GM23338 (cell line): ENCODE measurements at regions not wholly inside any gene's neighbourhood (a gene's known extent, or its start where the extent isn't known, plus 50 kb on each side); places are given as distances from the start of the nearest gene placed in this dataset.
A peak's percentile ranks its signal among the peaks of the same experiment; 100 is the strongest.

Source experiments
- ATAC-seq: fragments of 200-7000 bp; cut with Tn5 transposase; 3 replicates; pipeline ENCODE4 v1.9.1; 2020
- DNase-seq: peaks from one replicate; pipeline ENCODE4 v3.0.0-alpha.2; 2015; ENCODE audit warnings: low spot score
- H2AFZ ChIP-seq: fragments of 200-600 bp; sonication (generic); 2 replicates; pipeline ENCODE4 v1.8.0; 2016; ENCODE audit warnings: antibody characterized with exemption, mild to moderate bottlenecking, moderate library complexity
- H3F3A ChIP-seq: fragments of 200-600 bp; sonication (generic); replicated peaks from 2 replicates; pipeline ENCODE4 v1.8.0; 2017; ENCODE audit warnings: antibody characterized with exemption, mixed run types, low read depth
- H3K27ac ChIP-seq: fragments of 200-600 bp; sonication (generic); 2 replicates; pipeline ENCODE4 v1.6.1; 2016; ENCODE audit warnings: low read depth
- H3K27me3 ChIP-seq: fragments of 200-600 bp; sonication (generic); 2 replicates; pipeline ENCODE4 v1.8.0; 2016; ENCODE audit warnings: mild to moderate bottlenecking, mixed run types, moderate library complexity; ENCODE audit not compliant: insufficient read depth
- H3K36me3 ChIP-seq: fragments of 200-600 bp; sonication (generic); 2 replicates; pipeline ENCODE4 v1.8.0; 2016; ENCODE audit warnings: mild to moderate bottlenecking; ENCODE audit not compliant: insufficient read depth
- H3K4me1 ChIP-seq: fragments of 200-600 bp; sonication (generic); 2 replicates; pipeline ENCODE4 v1.8.0; 2016; ENCODE audit warnings: mild to moderate bottlenecking, moderate library complexity; ENCODE audit not compliant: insufficient read depth
- H3K4me2 ChIP-seq: fragments of 200-600 bp; sonication (generic); 2 replicates; pipeline ENCODE4 v1.7.1; 2017; ENCODE audit warnings: mixed run types
- H3K4me3 ChIP-seq: fragments of 200-600 bp; sonication (generic); 2 replicates; pipeline ENCODE4 v1.6.1; 2016; ENCODE audit warnings: mixed run types
- H3K79me2 ChIP-seq: fragments of 200-600 bp; sonication (generic); replicated peaks from 2 replicates; pipeline ENCODE4 v1.8.0; 2017; ENCODE audit warnings: mild to moderate bottlenecking; ENCODE audit not compliant: insufficient read depth
- H3K9me2 ChIP-seq: fragments of 200-600 bp; sonication (generic); 2 replicates; pipeline ENCODE4 v1.8.0; 2017; ENCODE audit not compliant: insufficient read depth
- H4K20me1 ChIP-seq: fragments of 200-600 bp; sonication (generic); replicated peaks from 2 replicates; pipeline ENCODE4 v1.8.0; 2017; ENCODE audit warnings: mild to moderate bottlenecking; ENCODE audit not compliant: insufficient read depth
- H3K27ac Mint-ChIP-seq: 2 replicates; pipeline ENCODE4 v1.8.0; 2020; ENCODE audit warnings: inconsistent platforms, mild to moderate bottlenecking, moderate library complexity, mixed read lengths
- H3K27me3 Mint-ChIP-seq: 3 replicates; pipeline ENCODE4 v1.8.0; 2022; ENCODE audit warnings: low read depth, mild to moderate bottlenecking, moderate library complexity, mixed read lengths, inconsistent platforms; ENCODE audit not compliant: insufficient read depth, poor library complexity
- H3K36me3 Mint-ChIP-seq: 3 replicates; pipeline ENCODE4 v1.8.0; 2021; ENCODE audit warnings: low read depth, mild to moderate bottlenecking, inconsistent platforms, moderate library complexity, mixed read lengths
- H3K4me1 Mint-ChIP-seq: 3 replicates; pipeline ENCODE4 v1.8.0; 2020; ENCODE audit warnings: mild to moderate bottlenecking, inconsistent platforms, mixed read lengths
- H3K4me3 Mint-ChIP-seq: 3 replicates; pipeline ENCODE4 v1.8.0; 2021; ENCODE audit warnings: moderate library complexity, mild to moderate bottlenecking, inconsistent platforms, mixed read lengths
- H3K9me3 Mint-ChIP-seq: 3 replicates; pipeline ENCODE4 v1.8.0; 2020; ENCODE audit warnings: moderate library complexity, mild to moderate bottlenecking, inconsistent platforms, mixed read lengths
- CREB1 ChIP-seq: fragments of 250-450 bp; sonication (Bioruptor Pico); IDR thresholded peaks from 2 replicates; pipeline ENCODE4 v1.5.0; 2020; ENCODE audit warnings: low read depth, mild to moderate bottlenecking, moderate library complexity
- ETS1 ChIP-seq: IDR thresholded peaks from 2 replicates; pipeline ENCODE4 v1.6.1; 2016; ENCODE audit warnings: antibody characterized with exemption
- EZH2 ChIP-seq: fragments of 200-600 bp; sonication (generic); IDR thresholded peaks from one replicate; pipeline ENCODE4 v1.8.0; 2017; ENCODE audit warnings: antibody characterized with exemption, mild to moderate bottlenecking, low read depth; ENCODE audit not compliant: unreplicated experiment
- EZH2phosphoT487 ChIP-seq: fragments of 200-600 bp; sonication (generic); IDR thresholded peaks from one replicate; pipeline ENCODE4 v1.8.1; 2018; ENCODE audit warnings: antibody characterized with exemption; ENCODE audit not compliant: unreplicated experiment
- JUNB ChIP-seq: IDR thresholded peaks from one replicate; pipeline ENCODE4 v1.6.1; 2016; ENCODE audit warnings: antibody characterized with exemption; ENCODE audit not compliant: unreplicated experiment
- NANOG ChIP-seq: IDR thresholded peaks from 2 replicates; pipeline ENCODE4 v1.6.1; 2016; ENCODE audit warnings: antibody characterized with exemption, borderline replicate concordance
- POLR2AphosphoS5 ChIP-seq: IDR thresholded peaks from 2 replicates; pipeline ENCODE4 v1.6.1; 2016; ENCODE audit warnings: antibody characterized with exemption, low read depth
- STAT1 ChIP-seq: IDR thresholded peaks from one replicate; pipeline ENCODE4 v1.6.1; 2016; ENCODE audit warnings: antibody characterized with exemption; ENCODE audit not compliant: unreplicated experiment
- ZNF114 ChIP-seq: fragments of 250-450 bp; sonication (Bioruptor Pico); IDR thresholded peaks from 2 replicates; pipeline ENCODE4 v1.5.0; 2020; ENCODE audit warnings: mild to moderate bottlenecking, moderate library complexity
- ZNF331 ChIP-seq: fragments of 250-450 bp; sonication (Bioruptor Pico); IDR thresholded peaks from 2 replicates; pipeline ENCODE4 v1.5.0; 2020; ENCODE audit warnings: low read depth, mild to moderate bottlenecking, moderate library complexity
- TF ChIP-seq, protein P1 (sequence below): fragments of 250-450 bp; sonication (Bioruptor Pico); IDR thresholded peaks from 2 replicates; pipeline ENCODE4 v1.5.0; 2020; ENCODE audit warnings: mild to moderate bottlenecking, moderate library complexity
- TF ChIP-seq, protein P2 (sequence below), 2 experiments: fragments of 200-600 bp in 1 of 2; sonication (generic) in 1 of 2; conservative IDR thresholded peaks; 2 replicates each; pipeline versions ENCODE4 v1.5.1 to v1.6.1; 2016 to 2017; ENCODE audit warnings: antibody characterized with exemption in 2 of 2, low read depth in 2 of 2, mild to moderate bottlenecking in 2 of 2, moderate library complexity in 1 of 2
- TF ChIP-seq, protein P3 (sequence below): IDR thresholded peaks from one replicate; pipeline ENCODE4 v1.6.1; 2018; ENCODE audit warnings: antibody characterized with exemption; ENCODE audit not compliant: unreplicated experiment

DNA sequence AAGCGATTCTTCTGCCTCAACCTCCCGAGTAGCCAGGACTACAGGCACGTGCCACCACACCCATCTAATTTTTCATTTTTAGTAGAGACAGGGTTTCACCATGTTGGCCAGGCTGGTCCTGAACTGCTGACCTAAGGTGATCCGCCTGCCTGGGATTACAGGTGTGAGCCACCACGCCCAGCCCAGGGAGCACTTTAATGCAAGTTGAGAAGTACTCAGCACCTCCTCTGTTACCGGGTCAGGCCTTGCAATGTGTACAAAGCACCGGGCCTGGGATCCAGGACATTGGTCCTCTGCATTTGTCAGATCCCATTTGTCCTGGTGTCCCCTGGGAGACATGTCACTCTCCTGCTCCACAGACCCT lies 143.6 kb downstream of the TOMM20 start:
- no peaks in the 10 kb centered on the region for H4K20me1 ChIP-seq
- no peaks in the 10 kb centered on the region for H3K9me2 ChIP-seq
- H3K27me3 Mint-ChIP-seq: peaks cover 6% of the 10 kb centered on the region
- TF ChIP-seq CREB1 (CRISPR knock-in tag) (no peak), EZH2 (no peak), POLR2AphosphoS5 (no peak), JUNB (no peak), ZNF114 (CRISPR knock-in tag) (no peak), ETS1 (no peak), STAT1 (no peak), ZNF331 (no peak), EZH2phosphoT487 (no peak), NANOG (no peak)
- TF ChIP-seq, protein P1, sequence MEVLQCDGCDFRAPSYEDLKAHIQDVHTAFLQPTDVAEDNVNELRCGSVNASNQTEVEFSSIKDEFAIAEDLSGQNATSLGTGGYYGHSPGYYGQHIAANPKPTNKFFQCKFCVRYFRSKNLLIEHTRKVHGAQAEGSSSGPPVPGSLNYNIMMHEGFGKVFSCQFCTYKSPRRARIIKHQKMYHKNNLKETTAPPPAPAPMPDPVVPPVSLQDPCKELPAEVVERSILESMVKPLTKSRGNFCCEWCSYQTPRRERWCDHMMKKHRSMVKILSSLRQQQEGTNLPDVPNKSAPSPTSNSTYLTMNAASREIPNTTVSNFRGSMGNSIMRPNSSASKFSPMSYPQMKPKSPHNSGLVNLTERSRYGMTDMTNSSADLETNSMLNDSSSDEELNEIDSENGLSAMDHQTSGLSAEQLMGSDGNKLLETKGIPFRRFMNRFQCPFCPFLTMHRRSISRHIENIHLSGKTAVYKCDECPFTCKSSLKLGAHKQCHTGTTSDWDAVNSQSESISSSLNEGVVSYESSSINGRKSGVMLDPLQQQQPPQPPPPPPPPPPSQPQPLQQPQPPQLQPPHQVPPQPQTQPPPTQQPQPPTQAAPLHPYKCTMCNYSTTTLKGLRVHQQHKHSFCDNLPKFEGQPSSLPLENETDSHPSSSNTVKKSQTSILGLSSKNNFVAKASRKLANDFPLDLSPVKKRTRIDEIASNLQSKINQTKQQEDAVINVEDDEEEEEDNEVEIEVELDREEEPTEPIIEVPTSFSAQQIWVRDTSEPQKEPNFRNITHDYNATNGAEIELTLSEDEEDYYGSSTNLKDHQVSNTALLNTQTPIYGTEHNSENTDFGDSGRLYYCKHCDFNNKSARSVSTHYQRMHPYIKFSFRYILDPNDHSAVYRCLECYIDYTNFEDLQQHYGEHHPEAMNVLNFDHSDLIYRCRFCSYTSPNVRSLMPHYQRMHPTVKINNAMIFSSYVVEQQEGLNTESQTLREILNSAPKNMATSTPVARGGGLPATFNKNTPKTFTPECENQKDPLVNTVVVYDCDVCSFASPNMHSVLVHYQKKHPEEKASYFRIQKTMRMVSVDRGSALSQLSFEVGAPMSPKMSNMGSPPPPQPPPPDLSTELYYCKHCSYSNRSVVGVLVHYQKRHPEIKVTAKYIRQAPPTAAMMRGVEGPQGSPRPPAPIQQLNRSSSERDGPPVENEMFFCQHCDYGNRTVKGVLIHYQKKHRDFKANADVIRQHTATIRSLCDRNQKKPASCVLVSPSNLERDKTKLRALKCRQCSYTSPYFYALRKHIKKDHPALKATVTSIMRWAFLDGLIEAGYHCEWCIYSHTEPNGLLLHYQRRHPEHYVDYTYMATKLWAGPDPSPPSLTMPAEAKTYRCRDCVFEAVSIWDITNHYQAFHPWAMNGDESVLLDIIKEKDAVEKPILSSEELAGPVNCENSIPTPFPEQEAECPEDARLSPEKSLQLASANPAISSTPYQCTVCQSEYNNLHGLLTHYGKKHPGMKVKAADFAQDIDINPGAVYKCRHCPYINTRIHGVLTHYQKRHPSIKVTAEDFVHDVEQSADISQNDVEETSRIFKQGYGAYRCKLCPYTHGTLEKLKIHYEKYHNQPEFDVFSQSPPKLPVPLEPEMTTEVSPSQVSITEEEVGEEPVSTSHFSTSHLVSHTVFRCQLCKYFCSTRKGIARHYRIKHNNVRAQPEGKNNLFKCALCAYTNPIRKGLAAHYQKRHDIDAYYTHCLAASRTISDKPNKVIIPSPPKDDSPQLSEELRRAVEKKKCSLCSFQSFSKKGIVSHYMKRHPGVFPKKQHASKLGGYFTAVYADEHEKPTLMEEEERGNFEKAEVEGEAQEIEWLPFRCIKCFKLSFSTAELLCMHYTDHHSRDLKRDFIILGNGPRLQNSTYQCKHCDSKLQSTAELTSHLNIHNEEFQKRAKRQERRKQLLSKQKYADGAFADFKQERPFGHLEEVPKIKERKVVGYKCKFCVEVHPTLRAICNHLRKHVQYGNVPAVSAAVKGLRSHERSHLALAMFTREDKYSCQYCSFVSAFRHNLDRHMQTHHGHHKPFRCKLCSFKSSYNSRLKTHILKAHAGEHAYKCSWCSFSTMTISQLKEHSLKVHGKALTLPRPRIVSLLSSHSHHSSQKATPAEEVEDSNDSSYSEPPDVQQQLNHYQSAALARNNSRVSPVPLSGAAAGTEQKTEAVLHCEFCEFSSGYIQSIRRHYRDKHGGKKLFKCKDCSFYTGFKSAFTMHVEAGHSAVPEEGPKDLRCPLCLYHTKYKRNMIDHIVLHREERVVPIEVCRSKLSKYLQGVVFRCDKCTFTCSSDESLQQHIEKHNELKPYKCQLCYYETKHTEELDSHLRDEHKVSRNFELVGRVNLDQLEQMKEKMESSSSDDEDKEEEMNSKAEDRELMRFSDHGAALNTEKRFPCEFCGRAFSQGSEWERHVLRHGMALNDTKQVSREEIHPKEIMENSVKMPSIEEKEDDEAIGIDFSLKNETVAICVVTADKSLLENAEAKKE: no peak
- TF ChIP-seq, protein P2, sequence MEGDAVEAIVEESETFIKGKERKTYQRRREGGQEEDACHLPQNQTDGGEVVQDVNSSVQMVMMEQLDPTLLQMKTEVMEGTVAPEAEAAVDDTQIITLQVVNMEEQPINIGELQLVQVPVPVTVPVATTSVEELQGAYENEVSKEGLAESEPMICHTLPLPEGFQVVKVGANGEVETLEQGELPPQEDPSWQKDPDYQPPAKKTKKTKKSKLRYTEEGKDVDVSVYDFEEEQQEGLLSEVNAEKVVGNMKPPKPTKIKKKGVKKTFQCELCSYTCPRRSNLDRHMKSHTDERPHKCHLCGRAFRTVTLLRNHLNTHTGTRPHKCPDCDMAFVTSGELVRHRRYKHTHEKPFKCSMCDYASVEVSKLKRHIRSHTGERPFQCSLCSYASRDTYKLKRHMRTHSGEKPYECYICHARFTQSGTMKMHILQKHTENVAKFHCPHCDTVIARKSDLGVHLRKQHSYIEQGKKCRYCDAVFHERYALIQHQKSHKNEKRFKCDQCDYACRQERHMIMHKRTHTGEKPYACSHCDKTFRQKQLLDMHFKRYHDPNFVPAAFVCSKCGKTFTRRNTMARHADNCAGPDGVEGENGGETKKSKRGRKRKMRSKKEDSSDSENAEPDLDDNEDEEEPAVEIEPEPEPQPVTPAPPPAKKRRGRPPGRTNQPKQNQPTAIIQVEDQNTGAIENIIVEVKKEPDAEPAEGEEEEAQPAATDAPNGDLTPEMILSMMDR (conservative IDR thresholded peaks at IDR 0.05; ENCODE audit: low read depth in 2 of 2): no peak
- TF ChIP-seq, protein P3, sequence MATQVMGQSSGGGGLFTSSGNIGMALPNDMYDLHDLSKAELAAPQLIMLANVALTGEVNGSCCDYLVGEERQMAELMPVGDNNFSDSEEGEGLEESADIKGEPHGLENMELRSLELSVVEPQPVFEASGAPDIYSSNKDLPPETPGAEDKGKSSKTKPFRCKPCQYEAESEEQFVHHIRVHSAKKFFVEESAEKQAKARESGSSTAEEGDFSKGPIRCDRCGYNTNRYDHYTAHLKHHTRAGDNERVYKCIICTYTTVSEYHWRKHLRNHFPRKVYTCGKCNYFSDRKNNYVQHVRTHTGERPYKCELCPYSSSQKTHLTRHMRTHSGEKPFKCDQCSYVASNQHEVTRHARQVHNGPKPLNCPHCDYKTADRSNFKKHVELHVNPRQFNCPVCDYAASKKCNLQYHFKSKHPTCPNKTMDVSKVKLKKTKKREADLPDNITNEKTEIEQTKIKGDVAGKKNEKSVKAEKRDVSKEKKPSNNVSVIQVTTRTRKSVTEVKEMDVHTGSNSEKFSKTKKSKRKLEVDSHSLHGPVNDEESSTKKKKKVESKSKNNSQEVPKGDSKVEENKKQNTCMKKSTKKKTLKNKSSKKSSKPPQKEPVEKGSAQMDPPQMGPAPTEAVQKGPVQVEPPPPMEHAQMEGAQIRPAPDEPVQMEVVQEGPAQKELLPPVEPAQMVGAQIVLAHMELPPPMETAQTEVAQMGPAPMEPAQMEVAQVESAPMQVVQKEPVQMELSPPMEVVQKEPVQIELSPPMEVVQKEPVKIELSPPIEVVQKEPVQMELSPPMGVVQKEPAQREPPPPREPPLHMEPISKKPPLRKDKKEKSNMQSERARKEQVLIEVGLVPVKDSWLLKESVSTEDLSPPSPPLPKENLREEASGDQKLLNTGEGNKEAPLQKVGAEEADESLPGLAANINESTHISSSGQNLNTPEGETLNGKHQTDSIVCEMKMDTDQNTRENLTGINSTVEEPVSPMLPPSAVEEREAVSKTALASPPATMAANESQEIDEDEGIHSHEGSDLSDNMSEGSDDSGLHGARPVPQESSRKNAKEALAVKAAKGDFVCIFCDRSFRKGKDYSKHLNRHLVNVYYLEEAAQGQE: no peak
- no peak for DNase-seq
- no peaks in the 10 kb centered on the region for H3K36me3 ChIP-seq
- H3K4me1 ChIP-seq: peaks cover 27% of the 10 kb centered on the region
- peak overlapping the region; percentile 96 for H3K27ac ChIP-seq
- H3K27me3 ChIP-seq: no peaks in the 10 kb centered on the region
- H3F3A ChIP-seq: no peaks in the 10 kb centered on the region; the same call in 1 of the 2 replicates
- ATAC-seq: no peak
- H3K27ac Mint-ChIP-seq: no peak overlapping the region
- H3K4me3 Mint-ChIP-seq: no peak overlapping the region
- H3K79me2 ChIP-seq: no peaks in the 10 kb centered on the region
- H3K36me3 Mint-ChIP-seq: peaks cover 2% of the 10 kb centered on the region; the same call in 1 of the 3 replicates
- no peak overlapping the region for H2AFZ ChIP-seq
- no peak overlapping the region for H3K4me3 ChIP-seq
- peaks cover 24% of the 10 kb centered on the region for H3K4me1 Mint-ChIP-seq
- H3K4me2 ChIP-seq: no peak overlapping the region
- H3K9me3 Mint-ChIP-seq: no peaks in the 10 kb centered on the region; the same call in 2 of the 3 replicates
